NCI-H345 treated with DMSO at 0.1 percent for 48 hours (cell line): ENCODE measurements at regions not wholly inside any gene's neighbourhood (a gene's known extent, or its start where the extent isn't known, plus 50 kb on each side); places are given as distances from the start of the nearest gene placed in this dataset.
"Not testable (repeated sequence)": the region's sequence is repeated elsewhere in the genome, so short reads cannot be mapped to it uniquely, and the experiment has no call there.

ENCODE experiments used
- DNase-seq: peaks from one replicate; lab custom pipeline; 2025; ENCODE audit not compliant: unreplicated experiment; lab: John Stamatoyannopoulos, UW

DNA sequence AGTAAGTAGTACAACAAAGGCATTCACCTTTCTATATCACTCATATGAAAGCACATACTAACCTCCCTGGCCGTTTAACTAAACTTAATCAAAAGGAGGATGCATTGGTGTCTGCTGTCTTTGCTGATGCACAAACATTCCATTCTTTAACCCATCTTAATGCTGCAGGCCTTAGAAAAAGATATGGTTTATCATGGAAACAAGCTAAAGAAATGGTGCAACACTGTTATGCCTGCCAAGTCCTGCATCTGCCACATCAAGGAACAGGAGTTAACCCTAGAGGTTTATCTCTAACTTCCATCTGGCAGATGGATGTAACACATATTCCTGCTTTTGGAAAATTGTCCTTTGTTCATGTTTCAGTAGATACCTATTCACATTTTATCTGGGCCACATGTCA lies 296.5 kb upstream of the DKK2 start:
- not testable (repeated sequence) for DNase-seq

DNA sequence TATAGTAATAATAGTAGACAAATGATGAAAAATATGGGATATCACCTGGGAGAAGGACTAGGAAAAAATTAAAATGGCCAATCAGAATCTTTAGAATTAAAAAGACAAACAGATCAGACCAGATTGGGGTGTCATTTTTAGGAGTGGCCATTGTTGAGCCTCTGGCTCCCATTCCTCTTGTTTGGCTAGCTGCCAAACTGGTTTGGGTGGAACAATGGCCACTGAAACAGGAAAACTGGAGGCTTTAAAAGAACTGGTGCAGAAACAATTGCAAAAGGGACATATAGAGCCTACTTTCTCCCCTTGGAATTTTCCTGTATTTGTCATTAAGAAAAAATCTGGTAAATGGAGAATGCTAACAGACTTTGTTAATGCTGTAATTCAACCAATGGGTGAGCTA lies 294.8 kb upstream of the DKK2 start:
- DNase-seq, result no peak

DNA sequence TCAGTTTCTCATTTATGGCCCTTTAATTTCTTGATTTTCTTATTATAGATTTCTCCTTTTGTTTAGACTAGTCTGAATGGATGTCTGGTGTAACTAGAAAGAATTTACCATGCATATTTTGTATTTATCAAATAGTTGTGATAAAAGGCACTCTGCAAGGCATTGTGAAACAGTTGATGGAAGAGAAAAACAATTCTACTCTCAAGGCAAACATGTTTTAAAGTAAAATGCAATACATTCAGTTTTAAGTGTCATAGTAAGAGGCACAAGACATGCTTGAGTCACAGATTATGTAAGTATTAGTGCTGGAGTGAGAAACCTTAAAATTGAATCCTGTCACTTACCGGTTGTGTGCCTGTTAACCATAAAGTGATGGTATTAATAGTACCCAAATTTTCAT lies 283.3 kb upstream of the DKK2 start:
- no peak for DNase-seq

DNA sequence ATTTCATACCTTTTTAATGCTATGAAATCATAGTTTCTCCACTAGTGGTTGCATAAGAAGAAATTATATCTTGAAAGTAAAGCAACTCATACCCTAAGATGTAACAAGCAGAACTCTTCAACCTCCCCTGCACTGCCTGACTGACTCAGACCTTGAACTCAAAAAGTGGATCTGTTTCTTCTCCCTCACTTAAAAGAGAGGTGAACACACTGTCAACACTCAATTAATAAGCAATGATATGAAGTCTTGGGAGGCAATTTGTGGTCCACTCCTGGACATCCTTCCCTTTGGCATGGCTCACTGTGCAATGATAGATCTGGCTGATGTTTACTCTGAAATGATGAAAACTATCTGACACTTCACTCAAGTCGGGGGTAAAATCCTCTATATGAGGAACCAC lies 282.0 kb upstream of the DKK2 start:
- DNase-seq, result no peak

DNA sequence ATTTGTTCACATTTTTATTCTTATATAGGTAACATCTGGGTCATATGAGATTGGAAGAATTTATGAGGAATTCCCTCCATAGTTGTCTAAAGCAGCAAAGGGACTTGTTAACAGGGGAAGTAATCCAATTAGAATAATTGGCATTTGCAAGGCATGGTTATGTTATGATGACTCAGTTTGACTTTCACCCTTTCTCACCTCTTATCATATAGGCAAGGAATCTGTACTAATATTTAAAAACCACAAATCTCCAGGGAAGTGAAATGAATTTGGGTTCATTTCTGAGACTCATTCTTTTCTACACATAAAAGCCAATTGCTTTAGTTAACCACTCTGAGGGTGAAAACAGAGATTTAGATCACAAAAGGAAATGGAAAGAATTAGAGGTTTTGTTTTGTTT lies 281.5 kb upstream of the DKK2 start:
- no peak for DNase-seq

DNA sequence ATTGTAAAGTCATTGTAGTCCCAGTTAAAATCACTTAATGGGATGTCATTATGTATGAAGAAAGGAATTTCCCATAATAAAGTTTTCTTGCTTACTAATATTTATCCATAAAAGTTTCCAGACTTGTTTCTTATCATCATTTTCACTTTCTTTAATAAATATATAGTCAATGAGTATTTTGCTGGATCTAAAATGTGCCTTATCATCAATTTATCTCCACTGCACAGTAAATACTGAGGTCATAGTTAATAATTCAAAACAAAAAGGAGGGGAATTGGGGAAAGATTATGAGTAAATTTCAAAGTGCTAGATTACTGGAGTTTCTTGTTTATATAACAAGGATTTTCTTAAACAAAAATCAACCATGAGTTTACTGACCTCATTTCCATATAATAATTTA lies 279.5 kb upstream of the DKK2 start:
- DNase-seq, result no peak

DNA sequence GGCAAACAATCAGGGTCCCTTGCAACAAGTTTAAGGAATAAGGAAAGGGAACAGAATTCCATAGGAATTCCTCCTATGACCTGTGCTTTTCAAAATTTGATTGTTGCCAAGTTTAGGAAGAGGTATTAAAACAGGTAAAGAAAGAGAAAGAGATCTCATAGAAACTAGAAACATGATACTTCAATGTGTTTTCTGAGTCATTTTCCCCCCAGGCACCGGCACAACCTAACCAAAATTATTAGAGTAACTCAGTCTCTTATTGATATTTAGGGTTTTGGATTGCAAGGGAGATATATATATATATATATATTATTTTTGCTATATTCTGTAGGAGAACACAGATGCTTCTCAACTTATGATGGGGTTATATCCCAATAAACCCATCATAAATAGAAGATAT lies 278.0 kb upstream of the DKK2 start:
- DNase-seq, result no peak

DNA sequence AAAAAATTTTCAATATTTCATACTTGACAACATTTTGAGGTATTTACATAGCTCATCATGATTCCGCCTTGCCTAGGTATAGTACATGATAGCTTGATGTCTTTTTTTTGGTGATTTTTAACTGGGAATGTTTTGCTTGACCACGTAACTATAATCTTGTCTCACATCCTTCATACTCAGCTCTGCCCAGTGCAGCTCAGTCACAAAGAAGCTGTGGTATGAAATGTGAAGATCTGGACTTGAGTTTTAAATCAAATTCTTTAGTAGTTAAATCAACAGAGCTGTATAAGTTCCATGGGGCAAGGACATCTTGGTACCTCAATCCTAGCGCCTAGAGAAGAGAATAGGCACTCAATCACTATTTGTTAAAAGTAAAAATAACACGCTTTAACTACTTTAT lies 276.3 kb upstream of the DKK2 start:
- DNase-seq, result no peak

DNA sequence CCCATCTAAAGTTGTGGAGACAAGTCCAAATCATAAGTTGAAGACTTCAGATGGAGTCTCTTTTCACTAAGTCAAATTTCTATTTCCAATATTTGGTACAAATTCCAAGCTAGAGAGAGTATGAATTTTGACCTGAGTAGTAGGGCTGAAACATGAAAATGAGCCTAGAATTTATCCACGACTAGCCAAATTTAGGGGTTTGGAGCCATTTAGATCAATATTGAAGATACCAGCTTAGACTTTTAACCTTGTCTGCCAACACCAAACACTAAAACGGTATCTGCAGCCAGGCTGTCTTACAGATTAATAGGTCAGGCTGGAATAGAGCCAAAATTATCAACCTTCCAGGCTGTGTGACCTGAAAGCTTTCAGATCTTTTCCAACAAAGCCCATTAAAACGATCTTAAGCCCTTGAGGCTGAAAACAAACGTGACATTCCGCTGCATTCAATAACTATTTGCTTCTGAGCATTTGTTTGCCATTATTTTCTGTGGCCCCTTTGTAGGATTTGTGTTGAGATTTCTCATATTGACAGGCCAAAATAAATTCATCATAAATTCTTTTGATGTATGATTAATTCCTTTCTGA lies 268.7 kb upstream of the DKK2 start:
- DNase-seq, result no peak

DNA sequence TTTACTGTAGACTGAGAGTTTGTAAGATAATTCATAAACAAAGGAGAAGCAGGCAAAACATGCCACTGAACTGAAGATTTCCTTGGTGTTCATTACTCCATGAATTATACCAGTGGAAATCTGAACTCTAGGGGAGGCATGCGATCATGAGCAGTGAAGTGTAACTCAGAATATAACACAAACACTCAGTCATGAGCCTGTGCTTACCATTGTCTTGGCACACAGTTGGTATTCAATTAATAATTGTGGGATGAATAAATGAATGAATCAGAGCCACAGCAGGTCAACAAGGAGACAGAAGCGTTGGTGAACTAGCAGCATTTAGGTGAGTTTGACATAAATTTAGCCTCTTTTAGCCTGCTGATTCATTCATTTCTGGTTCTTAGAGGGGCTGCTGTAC lies 263.5 kb upstream of the DKK2 start:
- no peak for DNase-seq

DNA sequence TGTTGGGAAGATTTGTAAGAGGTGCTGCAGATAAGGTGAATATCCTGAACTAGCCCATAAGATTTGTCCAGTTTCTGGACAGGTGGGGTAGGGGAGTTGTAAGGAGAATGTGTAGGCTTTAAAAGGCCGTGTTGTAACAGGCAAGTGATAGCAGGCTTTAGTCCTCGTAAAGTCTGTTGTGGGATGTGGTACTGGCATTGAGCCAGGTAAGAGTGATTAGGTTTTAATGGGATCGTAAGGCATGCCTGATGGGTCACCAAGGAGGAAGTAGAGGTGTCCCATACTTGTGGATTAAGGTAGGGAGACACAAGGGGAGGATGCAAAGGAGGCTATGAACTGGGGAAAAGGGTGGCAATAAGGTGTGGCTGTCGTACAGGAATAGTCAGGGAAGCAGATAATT lies 256.9 kb upstream of the DKK2 start:
- no peak for DNase-seq

DNA sequence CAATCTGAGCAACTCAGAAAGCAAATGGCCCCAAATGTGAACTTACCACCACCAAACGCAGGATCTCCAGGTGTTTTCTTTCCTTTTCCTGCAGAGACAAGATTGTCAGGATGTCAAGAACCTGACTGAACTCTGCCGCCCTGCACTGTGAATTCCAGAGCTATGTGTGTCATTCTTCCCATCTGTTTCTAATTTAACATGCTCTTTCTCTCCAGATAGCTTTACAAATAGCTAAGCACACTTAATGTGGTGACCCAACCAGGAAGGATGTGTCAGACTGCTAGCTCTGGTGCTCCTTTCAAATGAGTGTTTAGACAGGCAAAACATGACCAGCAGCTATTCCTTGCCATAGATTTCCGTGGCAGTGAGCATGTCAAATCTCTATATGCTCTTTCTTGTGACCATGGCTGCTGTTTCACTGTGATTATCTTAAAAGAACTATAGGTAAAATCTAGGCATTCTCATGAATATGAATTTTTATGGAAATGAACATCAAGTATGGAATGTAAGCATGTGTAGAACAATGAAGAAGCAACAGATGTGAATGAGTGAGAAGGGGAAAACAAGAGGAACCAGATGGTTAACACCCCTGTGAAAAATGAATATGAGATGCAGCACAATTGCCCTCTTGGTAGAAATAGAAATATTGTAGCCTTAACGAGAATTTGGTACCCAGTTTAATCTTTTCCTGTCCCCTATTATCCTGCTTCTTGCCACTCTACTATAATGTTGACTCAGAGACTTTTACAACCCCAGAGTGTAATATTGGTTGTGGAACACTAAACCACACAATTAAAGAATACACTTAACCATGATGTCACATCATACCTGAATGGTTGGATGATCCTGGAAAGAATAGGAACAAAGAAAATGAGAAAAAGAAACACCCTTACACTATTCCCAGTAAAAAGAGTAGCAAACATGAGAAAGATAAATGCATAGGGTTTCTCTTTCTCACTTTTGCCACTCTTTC lies 247.8 kb upstream of the DKK2 start:
- no peak for DNase-seq

DNA sequence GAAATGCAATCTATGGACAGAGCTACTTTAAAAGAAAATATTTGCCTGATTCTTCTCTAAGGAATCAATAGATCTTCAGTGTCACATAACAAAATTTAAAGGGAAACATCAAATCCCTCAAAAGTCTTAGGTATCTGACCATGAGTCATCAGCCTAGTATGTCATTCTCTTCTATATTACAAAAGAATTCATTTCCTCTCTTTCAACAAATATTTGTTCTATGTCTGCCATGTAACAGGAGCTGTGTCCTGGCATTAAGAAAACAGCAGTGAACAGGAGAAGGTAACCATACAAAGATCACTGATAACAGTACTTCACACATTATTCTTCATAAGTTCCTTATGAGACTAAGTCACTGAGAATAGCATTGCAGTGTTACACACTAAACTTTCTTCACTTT lies 243.6 kb upstream of the DKK2 start:
- DNase-seq, result no peak

DNA sequence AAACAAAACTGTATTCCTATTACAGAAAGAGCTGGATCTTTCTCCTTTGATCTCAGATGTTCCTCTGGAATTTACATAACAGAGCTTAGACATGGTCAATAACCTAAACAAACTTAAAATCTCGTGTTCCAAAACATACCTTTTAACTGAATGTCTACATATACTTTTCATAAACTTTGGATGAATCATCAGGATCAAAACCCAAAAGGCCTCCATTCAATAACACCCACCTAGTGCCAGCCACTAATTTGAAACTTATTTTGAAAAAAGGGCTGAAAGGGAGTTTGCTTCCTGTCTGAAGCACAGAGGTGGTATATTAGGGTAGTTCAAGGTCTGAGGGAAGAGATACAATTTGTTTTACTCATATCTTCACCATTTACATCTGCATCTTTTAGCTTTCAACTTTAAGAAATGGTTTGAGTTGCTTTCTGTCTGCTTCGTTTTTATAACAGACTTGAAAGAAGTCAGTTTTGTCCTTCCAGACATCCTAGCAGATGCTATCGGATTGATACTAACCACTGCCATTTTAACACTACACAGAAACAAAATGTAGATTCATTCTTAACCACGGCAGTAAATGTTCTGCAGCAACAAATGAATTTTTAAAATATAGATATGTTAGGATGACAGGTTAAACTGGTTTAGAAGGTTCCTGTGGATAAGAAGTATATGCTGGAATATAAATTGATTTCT lies 242.8 kb upstream of the DKK2 start:
- no peak for DNase-seq

DNA sequence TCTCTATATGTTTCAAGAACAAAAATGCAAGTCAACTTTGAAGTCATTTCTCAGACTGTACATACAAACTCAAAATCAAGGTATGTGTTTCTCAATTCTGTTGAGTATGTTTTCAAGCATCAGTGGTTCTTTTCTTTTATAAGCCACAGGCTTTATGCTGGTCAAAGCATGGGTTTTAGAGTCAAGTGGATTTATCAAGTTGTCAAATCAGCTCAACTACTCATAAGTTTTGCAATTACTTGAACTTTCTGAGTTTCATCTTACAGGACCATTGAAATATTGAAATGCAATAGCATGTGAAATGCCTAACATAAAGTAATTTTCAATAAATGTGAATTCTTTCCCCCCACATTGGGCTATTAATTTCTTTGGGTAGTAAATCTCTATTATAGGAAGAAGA lies 239.9 kb upstream of the DKK2 start:
- DNase-seq, result no peak

DNA sequence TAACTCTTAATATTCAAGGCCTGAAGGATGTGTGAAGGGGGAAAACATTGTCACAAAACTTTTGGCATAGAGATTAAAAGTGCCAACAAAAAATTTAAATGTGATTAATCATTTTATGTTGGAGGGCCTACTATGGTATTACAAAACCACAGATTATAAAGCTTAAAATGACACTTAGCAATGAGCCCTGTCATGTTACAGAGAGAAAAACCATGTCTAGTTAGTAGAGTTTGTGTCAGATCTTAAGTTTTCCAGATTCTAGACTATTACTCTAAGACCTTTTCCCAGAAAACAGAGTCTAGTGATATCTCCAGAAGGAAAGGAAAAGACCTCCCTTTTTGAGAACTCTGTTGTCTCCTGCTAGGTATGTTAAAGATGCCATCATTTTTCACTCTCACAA lies 239.1 kb upstream of the DKK2 start:
- no peak for DNase-seq

DNA sequence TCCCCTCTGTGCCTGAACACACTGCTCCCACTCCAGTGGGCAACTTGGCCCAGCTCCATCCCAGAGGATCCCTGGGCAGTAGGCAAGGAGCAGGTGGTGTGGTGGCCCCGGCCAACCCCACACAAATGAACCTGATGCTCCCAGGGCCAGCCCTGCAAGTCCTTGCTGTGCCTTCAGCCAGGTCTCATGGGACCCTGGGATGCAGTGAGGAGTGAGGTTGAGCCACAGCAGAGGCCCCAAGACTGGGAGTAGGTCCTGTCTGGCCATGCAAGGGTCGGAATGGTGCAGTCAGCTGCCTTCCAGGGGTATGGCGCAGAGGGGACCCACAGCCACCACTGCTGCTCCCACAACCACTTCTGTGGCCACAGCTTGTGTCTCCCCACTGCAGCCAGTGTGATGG lies 234.5 kb upstream of the DKK2 start:
- no peak for DNase-seq

DNA sequence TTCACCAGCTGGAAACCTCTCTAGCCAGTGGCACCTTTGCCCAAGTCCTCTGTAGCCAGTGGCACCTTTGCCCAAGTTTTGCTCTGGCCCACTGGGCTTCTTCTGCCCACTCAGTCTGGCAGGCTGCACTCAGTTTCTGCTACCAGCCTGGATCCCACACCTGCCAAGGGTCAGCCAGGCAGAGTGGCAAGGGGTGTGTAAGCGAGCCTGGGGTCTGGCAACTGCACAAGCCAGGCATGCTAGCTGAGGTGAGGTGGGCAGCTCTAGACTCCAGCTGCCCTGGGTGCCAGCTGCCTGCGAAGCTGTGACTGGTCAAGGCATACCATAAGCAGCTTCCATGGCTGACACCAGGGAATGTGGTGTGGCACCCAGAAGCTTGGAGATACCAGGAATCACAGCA lies 233.1 kb upstream of the DKK2 start:
- DNase-seq, result no peak

DNA sequence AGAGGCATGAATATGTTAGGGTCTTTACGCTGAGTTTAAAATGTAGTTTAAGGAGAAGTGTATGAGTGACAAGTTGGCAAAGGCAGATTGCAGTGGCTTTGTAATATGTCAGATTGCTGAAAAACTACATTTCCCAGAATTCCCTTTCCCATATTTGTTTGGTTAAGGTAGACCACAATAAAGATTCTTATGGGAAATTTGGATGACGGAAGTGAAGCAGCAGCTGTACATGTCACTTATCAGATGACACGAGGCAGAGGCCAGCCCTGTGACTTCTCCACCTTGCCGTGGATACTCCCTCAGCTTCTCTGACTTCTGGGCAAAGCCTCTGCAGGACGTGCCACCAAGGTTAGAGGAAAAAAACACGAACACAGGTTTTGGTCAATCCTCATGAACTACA lies 229.7 kb upstream of the DKK2 start:
- no peak for DNase-seq

DNA sequence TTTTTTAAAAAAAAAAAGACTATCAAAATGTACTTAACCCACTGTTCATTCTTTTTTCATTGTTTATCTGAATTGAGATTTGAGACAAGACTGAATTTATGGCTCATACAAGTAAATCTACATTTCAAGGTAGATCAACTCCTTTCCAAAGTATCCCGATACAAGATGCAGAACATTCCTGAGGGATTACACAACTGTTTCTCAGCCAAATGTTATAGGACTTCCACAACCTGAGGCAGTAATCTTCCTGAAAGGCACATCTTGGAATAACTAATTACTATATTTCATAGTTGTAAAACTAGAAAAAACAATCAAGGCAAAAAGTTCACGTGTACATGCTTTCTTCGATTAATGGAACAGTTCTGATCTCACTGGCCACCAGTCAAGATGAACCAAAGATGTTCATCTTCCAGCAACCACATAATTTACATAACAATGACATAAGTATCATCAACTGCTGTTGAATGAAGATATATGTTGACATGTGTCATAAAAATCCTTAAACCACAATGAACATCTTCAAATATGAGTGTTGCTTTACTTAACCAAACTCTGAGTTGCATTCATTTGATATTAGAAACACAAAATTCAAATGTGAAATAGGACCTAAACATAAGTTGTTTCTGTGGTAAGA lies 225.2 kb upstream of the DKK2 start:
- DNase-seq, result no peak

DNA sequence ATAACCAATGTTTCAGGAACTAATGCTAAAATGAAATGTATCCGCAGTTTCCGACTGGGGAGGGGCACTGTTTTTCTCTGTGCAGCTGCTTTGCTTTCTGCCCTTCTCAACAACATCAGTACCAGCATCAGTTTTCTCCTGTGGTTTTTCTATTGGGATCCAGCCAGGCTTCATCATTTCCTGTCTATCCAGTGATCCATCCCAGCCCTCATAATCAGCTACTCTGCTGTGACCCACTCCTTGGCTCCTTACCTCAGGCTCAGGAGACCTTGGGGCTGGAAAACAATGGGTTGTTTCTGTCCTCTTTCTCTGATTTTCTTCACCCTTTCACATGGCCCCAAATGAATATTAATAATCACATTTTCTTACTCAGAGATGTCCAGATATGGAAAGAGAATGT lies 222.2 kb upstream of the DKK2 start:
- DNase-seq, result no peak

DNA sequence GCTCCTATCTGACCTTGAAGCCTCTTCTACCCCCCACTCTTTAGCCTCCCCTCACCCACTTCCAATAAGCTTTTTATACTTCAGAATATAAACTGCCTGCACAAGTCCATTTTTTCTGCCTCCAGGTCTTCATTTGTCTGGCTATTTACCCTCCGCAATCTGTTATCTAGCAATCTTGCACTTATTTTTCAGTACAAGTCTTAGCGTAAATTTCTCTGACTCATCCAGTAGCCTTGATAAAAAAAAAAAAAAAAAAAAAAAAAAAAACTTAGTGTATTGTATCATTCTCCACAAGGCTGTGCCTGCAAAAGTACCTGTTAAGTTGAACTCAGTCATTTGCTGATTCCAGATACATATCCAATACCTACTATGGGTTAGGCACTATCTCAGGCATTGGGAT lies 219.5 kb upstream of the DKK2 start:
- no peak for DNase-seq
